PFSK-1 (cell line): ENCODE measurements at regions not wholly inside any gene's neighbourhood (a gene's known extent, or its start where the extent isn't known, plus 50 kb on each side); places are given as distances from the start of the nearest gene placed in this dataset.

Source experiments
- SIN3A ChIP-seq: IDR thresholded peaks from 2 replicates; pipeline ENCODE4 v1.6.1; 2012; ENCODE audit warnings: mild to moderate bottlenecking, low read length, moderate library complexity, borderline replicate concordance; ENCODE audit not compliant: insufficient read depth
- TF ChIP-seq, protein P1 (sequence below), 2 experiments: IDR thresholded peaks; 2 replicates each; pipeline versions ENCODE4 v1.6.1 to v1.8.0; 2011 to 2012; ENCODE audit warnings: low read depth in 2 of 2, low read length in 2 of 2, control low read depth in 1 of 2, inconsistent platforms in 1 of 2, mild to moderate bottlenecking in 1 of 2, moderate library complexity in 1 of 2; ENCODE audit not compliant: insufficient read depth in 1 of 2

DNA sequence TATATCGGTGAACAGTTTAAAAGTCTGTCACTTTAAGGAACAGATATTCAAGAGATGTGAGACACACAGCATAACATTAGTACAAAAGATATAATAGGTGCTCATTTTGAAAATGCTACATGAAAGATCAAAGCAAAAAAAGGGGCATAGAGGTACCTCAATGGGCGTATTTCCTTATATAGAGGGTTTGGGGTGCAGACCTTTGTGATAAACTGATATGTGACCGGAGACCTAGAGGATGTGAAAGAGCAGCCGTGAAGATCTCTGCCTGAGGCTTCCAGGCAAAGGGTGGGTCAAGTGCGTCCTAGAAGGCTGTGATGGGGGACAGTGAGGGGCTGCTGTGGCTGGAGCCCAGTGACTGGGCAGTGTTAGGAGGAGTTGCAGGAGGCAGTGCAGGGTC is 551.4 kb downstream of the ETS1 start:
- TF ChIP-seq, protein P1, sequence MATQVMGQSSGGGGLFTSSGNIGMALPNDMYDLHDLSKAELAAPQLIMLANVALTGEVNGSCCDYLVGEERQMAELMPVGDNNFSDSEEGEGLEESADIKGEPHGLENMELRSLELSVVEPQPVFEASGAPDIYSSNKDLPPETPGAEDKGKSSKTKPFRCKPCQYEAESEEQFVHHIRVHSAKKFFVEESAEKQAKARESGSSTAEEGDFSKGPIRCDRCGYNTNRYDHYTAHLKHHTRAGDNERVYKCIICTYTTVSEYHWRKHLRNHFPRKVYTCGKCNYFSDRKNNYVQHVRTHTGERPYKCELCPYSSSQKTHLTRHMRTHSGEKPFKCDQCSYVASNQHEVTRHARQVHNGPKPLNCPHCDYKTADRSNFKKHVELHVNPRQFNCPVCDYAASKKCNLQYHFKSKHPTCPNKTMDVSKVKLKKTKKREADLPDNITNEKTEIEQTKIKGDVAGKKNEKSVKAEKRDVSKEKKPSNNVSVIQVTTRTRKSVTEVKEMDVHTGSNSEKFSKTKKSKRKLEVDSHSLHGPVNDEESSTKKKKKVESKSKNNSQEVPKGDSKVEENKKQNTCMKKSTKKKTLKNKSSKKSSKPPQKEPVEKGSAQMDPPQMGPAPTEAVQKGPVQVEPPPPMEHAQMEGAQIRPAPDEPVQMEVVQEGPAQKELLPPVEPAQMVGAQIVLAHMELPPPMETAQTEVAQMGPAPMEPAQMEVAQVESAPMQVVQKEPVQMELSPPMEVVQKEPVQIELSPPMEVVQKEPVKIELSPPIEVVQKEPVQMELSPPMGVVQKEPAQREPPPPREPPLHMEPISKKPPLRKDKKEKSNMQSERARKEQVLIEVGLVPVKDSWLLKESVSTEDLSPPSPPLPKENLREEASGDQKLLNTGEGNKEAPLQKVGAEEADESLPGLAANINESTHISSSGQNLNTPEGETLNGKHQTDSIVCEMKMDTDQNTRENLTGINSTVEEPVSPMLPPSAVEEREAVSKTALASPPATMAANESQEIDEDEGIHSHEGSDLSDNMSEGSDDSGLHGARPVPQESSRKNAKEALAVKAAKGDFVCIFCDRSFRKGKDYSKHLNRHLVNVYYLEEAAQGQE (IDR thresholded peaks at IDR 0.05; ENCODE audit: insufficient read depth in 1 of 2, low read depth in 2 of 2, low read length in 2 of 2) = no peak
- TF ChIP-seq SIN3A = no peak
